ENCODE measurements at regions not wholly inside any gene's neighbourhood (a gene's known extent, or its start where the extent isn't known, plus 50 kb on each side); places are given as distances from the start of the nearest gene placed in this dataset.
"Not testable (repeated sequence)": the region's sequence is repeated elsewhere in the genome, so short reads cannot be mapped to it uniquely, and the experiment has no call there.

DNA sequence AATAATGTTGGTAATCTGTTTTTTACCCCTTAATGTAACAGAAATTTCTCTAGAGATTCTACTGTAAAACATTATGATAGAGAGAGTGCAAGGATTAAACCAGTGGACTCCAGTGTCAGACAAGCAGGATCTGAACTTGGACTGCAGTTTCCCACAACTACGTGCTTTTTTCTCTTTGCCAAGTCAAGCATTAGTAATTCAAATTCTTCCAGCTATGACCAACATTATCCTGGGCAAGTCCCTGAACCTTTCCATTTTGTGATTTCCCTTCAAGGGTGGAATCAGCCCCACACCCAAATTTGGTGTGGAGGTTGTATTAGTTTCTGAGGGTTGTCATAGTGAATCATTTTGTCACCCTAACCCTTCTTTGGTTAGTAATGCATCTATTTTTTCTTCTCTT is 482.0 kb downstream of the ZNF516 start:
- H3K27ac ChIP-seq (replicated peaks in 1 of 4), result no peak overlapping the region
- WGBS, result 69% methylated on average over 1 of the region's 1 CpG
- H3K9me3 ChIP-seq, result no peaks in the 10 kb centered on the region
- intact Hi-C loops (cut with DNase I), result no loop called here
- no peaks in the 10 kb centered on the region for H3K4me1 ChIP-seq
- no peaks in the 10 kb centered on the region for H3K27me3 ChIP-seq
- no peaks in the 10 kb centered on the region for H3K36me3 ChIP-seq
- H3K4me3 ChIP-seq, result no peak overlapping the region
- no peak for DNase-seq (ENCODE audit: extremely low spot score)
- TF ChIP-seq POLR2A (IDR thresholded peaks at IDR 0.05; ENCODE audit: low read depth) (no peak), EP300 (IDR thresholded peaks at IDR 0.05) (no peak), POLR2AphosphoS5 (IDR thresholded peaks at IDR 0.05) (no peak)
- TF ChIP-seq, protein P1, sequence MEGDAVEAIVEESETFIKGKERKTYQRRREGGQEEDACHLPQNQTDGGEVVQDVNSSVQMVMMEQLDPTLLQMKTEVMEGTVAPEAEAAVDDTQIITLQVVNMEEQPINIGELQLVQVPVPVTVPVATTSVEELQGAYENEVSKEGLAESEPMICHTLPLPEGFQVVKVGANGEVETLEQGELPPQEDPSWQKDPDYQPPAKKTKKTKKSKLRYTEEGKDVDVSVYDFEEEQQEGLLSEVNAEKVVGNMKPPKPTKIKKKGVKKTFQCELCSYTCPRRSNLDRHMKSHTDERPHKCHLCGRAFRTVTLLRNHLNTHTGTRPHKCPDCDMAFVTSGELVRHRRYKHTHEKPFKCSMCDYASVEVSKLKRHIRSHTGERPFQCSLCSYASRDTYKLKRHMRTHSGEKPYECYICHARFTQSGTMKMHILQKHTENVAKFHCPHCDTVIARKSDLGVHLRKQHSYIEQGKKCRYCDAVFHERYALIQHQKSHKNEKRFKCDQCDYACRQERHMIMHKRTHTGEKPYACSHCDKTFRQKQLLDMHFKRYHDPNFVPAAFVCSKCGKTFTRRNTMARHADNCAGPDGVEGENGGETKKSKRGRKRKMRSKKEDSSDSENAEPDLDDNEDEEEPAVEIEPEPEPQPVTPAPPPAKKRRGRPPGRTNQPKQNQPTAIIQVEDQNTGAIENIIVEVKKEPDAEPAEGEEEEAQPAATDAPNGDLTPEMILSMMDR (IDR thresholded peaks at IDR 0.05), result no peak

DNA sequence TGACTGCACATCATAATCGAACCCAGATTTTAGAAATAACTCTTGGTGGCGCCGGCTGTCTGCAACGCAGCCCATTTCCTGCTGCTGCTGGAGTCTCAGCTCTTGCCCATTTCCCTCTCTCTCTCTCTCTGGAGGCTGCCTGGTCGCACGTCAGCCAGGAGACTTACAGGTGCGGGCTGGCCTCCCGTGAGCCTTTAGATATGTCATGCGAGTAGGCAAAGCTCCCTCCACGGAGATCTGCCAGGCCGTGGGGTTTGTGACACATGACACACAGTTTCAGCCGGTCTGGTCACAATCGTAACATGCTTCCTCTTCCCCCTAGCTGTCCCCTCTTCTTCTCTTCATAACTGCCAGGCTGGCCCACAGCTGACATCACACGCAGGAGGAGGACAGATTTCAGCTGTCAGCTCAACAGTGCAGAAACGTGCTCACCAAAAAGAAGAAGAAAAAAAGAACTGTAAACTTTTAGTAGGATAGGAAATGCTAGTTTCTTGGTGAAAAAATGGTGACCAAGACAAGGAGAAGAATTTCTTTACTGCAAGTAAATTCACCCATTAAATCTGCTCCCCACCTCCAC is 489.3 kb downstream of the ZNF516 start:
- no peak for DNase-seq (ENCODE audit: extremely low spot score)

DNA sequence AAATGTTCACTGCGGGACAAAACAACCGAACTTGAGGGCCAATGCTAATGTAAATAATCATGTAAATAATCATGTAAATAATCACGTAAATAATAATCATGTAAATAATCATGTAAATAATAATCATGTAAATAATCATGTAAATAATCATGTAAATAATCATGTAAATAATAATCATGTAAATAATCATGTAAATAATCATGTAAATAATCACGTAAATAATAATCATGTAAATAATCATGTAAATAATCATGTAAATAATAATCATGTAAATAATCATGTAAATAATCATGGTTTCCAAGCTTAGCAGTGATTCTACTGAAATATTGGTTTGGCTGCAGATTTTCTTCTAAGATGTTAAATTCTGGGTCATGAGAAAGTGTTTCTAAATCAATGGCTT is 507.1 kb downstream of the ZNF516 start:
- H3K27me3 ChIP-seq; H3K36me3 ChIP-seq; H3K4me3 ChIP-seq; intact Hi-C loops (cut with DNase I); H3K9me3 ChIP-seq; H3K27ac ChIP-seq (replicated peaks in 1 of 4); H3K4me1 ChIP-seq; DNase-seq (ENCODE audit: extremely low spot score): not testable (repeated sequence)
- 76% methylated on average over 4 of the region's 4 CpGs for WGBS

More for the DNA sequence above, 489.3 kb downstream of the ZNF516 start:
- no peak for TF ChIP-seq POLR2AphosphoS5 (IDR thresholded peaks at IDR 0.05)
- TF ChIP-seq, protein P1 (IDR thresholded peaks at IDR 0.05), result no peak
- TF ChIP-seq POLR2A (IDR thresholded peaks at IDR 0.05; ENCODE audit: low read depth), result no peak
- no peak for TF ChIP-seq EP300 (IDR thresholded peaks at IDR 0.05)
- no peaks in the 10 kb centered on the region for H3K36me3 ChIP-seq
- H3K4me3 ChIP-seq, result no peak overlapping the region
- no peaks in the 10 kb centered on the region for H3K4me1 ChIP-seq
- no peaks in the 10 kb centered on the region for H3K27me3 ChIP-seq
- no peak overlapping the region for H3K27ac ChIP-seq (replicated peaks in 1 of 4)
- intact Hi-C loops (cut with DNase I), result no loop called here
- H3K9me3 ChIP-seq, result no peaks in the 10 kb centered on the region
- WGBS, result 50% methylated on average over 15 of the region's 15 CpGs

DNA sequence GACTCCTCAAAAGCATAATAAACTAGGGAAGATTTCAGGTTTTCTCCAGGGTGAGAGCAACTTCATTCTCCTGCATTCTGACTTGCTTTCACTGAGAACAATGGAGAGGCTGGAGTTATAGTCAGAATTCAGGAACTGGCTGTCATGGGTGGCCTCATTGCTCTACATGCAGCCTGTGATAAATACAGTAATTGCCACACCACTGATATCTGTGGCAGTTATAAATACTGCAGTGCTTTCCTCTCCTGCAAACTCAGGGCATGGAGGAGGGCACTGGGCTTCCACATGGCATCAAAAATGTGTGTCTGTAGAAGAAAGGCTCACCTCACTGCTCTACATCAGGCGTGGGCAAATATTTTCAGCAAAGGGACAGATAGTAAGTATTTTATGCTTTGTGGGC is 510.2 kb downstream of the ZNF516 start:
- H3K4me3 ChIP-seq, result no peak overlapping the region
- WGBS, result 100% methylated on average over 1 of the region's 1 CpG
- no peaks in the 10 kb centered on the region for H3K9me3 ChIP-seq
- H3K36me3 ChIP-seq, result no peaks in the 10 kb centered on the region
- no peak overlapping the region for H3K27ac ChIP-seq (replicated peaks in 1 of 4)
- H3K4me1 ChIP-seq, result no peaks in the 10 kb centered on the region
- TF ChIP-seq EP300 (IDR thresholded peaks at IDR 0.05), result no peak
- intact Hi-C loops (cut with DNase I), result no loop called here
- no peaks in the 10 kb centered on the region for H3K27me3 ChIP-seq
- no peak for DNase-seq (ENCODE audit: extremely low spot score)

DNA sequence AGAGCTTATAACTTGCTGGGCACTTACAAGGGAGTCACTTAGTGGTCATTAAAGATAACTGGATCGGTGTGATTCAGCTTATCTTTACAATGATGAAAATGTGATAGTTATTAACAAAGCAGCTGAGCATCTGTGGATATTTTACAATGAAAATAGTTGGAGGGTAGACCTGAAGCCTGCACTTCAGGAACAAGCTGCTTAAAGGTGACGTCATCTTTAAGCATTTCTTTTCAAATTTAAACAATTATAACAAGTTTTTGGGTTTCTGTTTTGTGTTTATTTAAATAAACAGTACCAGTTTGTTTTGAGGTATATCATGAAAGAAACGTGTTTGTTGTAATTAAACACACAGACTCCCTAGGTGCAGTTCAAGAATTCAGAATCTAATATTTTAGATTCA is 513.9 kb downstream of the ZNF516 start:
- no peaks in the 10 kb centered on the region for H3K36me3 ChIP-seq
- intact Hi-C loops (cut with DNase I), result no loop called here
- H3K9me3 ChIP-seq, result no peaks in the 10 kb centered on the region
- TF ChIP-seq, protein P1 (IDR thresholded peaks at IDR 0.05), result no peak
- TF ChIP-seq EP300 (IDR thresholded peaks at IDR 0.05) (no peak), POLR2A (IDR thresholded peaks at IDR 0.05; ENCODE audit: low read depth) (no peak), POLR2AphosphoS5 (IDR thresholded peaks at IDR 0.05) (no peak)
- peaks cover 0 to 10% (median 0%) of the 10 kb centered on the region in 4 donors for H3K4me1 ChIP-seq
- no peak overlapping the region for H3K4me3 ChIP-seq
- H3K27me3 ChIP-seq, result no peaks in the 10 kb centered on the region
- no peak overlapping the region for H3K27ac ChIP-seq (replicated peaks in 1 of 4)
- no peak for DNase-seq (ENCODE audit: extremely low spot score)
- WGBS, result 87% methylated on average over 3 of the region's 3 CpGs

DNA sequence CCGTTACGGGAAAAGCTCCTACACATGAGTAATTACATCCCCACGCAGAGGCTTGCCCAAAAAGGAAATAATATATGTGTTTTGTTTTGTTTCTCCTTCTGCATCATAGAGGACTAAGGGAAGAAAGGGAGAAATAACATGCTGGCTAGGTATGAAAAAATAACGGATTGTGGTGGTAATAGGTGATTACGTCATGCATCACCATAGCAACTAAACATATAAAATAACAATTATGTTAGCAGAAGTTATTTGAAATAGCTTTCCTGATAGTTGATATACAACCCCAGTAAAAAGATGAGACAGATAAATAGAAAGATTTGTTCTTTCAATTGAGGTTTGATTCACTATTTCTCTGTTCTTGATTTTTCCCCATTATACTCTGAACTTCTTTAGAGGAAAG is 518.0 kb downstream of the ZNF516 start:
- peaks cover 0 to 10% (median 0%) of the 10 kb centered on the region in 4 donors for H3K4me1 ChIP-seq
- 44% methylated on average over 5 of the region's 5 CpGs for WGBS
- intact Hi-C loops (cut with DNase I), result no loop called here
- no peaks in the 10 kb centered on the region for H3K27me3 ChIP-seq
- no peak overlapping the region for H3K4me3 ChIP-seq
- no peak for TF ChIP-seq EP300 (IDR thresholded peaks at IDR 0.05)
- no peak for TF ChIP-seq POLR2AphosphoS5 (IDR thresholded peaks at IDR 0.05)
- TF ChIP-seq POLR2A (IDR thresholded peaks at IDR 0.05; ENCODE audit: low read depth), result no peak
- TF ChIP-seq, protein P1 (IDR thresholded peaks at IDR 0.05), result no peak
- DNase-seq (ENCODE audit: extremely low spot score), result no peak
- no peaks in the 10 kb centered on the region for H3K9me3 ChIP-seq
- no peaks in the 10 kb centered on the region for H3K36me3 ChIP-seq
- H3K27ac ChIP-seq (replicated peaks in 1 of 4), result no peak overlapping the region
